GM23248 (cell line): ENCODE measurements at regions not wholly inside any gene's neighbourhood (a gene's known extent, or its start where the extent isn't known, plus 50 kb on each side); places are given as distances from the start of the nearest gene placed in this dataset.

ENCODE experiments used
- DNase-seq: peaks from one replicate; pipeline ENCODE4 v3.0.0-alpha.2; 2015
- H2AFZ ChIP-seq: fragments of 200-600 bp; sonication (generic); 2 replicates; pipeline ENCODE4 v1.6.1; 2016; ENCODE audit warnings: antibody characterized with exemption
- H3F3A ChIP-seq: fragments of 200-600 bp; sonication (generic); 2 replicates; pipeline ENCODE4 v1.6.1; 2016; ENCODE audit warnings: mild to moderate bottlenecking, antibody characterized with exemption, mixed run types; ENCODE audit not compliant: insufficient read depth
- H3K27ac ChIP-seq: fragments of 200-600 bp; sonication (generic); 2 replicates; pipeline ENCODE4 v1.5.1; 2016; ENCODE audit warnings: mild to moderate bottlenecking
- H3K27me3 ChIP-seq: fragments of 200-600 bp; sonication (generic); replicated peaks from 2 replicates; pipeline ENCODE4 v1.6.1; 2016; ENCODE audit warnings: mild to moderate bottlenecking; ENCODE audit not compliant: insufficient read depth
- H3K36me3 ChIP-seq: fragments of 200-600 bp; sonication (generic); 2 replicates; pipeline ENCODE4 v1.6.1; 2016; ENCODE audit warnings: low read depth, mild to moderate bottlenecking
- H3K4me1 ChIP-seq: fragments of 200-600 bp; sonication (generic); 2 replicates; pipeline ENCODE4 v1.6.1; 2016; ENCODE audit warnings: mild to moderate bottlenecking; ENCODE audit not compliant: insufficient read depth
- H3K4me2 ChIP-seq: fragments of 200-600 bp; sonication (generic); one replicate; pipeline ENCODE4 v1.6.1; 2016; ENCODE audit warnings: mild to moderate bottlenecking; ENCODE audit not compliant: unreplicated experiment
- H3K4me3 ChIP-seq: fragments of 200-600 bp; sonication (generic); 2 replicates; pipeline ENCODE4 v1.5.1; 2016; ENCODE audit warnings: mild to moderate bottlenecking
- H3K79me2 ChIP-seq: fragments of 200-600 bp; sonication (generic); 2 replicates; pipeline ENCODE4 v1.6.1; 2016; ENCODE audit warnings: mild to moderate bottlenecking; ENCODE audit not compliant: insufficient read depth
- H3K9ac ChIP-seq: fragments of 200-600 bp; sonication (generic); 2 replicates; pipeline ENCODE4 v1.6.1; 2016; ENCODE audit warnings: mild to moderate bottlenecking
- H3K9me2 ChIP-seq: fragments of 200-600 bp; sonication (generic); 2 replicates; pipeline ENCODE4 v1.6.1; 2016; ENCODE audit warnings: mixed run types, mild to moderate bottlenecking, moderate library complexity; ENCODE audit not compliant: insufficient read depth
- H3K9me3 ChIP-seq: fragments of 200-600 bp; sonication (generic); one replicate; pipeline ENCODE4 v1.6.1; 2017; ENCODE audit warnings: low read depth
- H4K20me1 ChIP-seq: fragments of 200-600 bp; sonication (generic); 2 replicates; pipeline ENCODE4 v1.6.0; 2016; ENCODE audit not compliant: insufficient read depth
- EZH2 ChIP-seq: fragments of 200-600 bp; sonication (generic); IDR thresholded peaks from 2 replicates; pipeline ENCODE4 v1.6.1; 2018; ENCODE audit warnings: antibody characterized with exemption, mild to moderate bottlenecking; ENCODE audit not compliant: insufficient read depth, poor library complexity, severe bottlenecking
- EZH2phosphoT487 ChIP-seq: fragments of 200-600 bp; sonication (generic); IDR thresholded peaks from 2 replicates; pipeline ENCODE4 v1.6.1; 2018; ENCODE audit warnings: antibody characterized with exemption, moderate library complexity, mild to moderate bottlenecking, low read depth; ENCODE audit not compliant: insufficient read depth
- WGBS, 2 experiments: methylation state at CpG; one replicate each; pipeline ENCODE4 v1.1.6; 2015 to 2017; ENCODE audit warnings: low lambda C conversion rate in 2 of 2, low coverage in 1 of 2; ENCODE audit errors: missing lambda C conversion rate in 2 of 2; 5-methylcytosine and 5-hydroxymethylcytosine counted together
- in situ Hi-C: fragments of 300-500 bp; cut with MboI; formaldehyde crosslinking; loops from 2 replicates; pipeline ENCODE4 v1.15.0; 2020

- in situ Hi-C loops, result loop anchor here (25.0 kb wide), 1 partner anchor 602 kb away; no protein-coding TSS in a partner anchor
- H3K4me3 ChIP-seq, result no peak overlapping the region
- H3K9ac ChIP-seq, result no peak overlapping the region
- H3K27ac ChIP-seq, result no peak overlapping the region
- 87% methylated on average over 3 of the region's 3 CpGs for WGBS, 2 experiments
- H4K20me1 ChIP-seq, result no peaks in the 10 kb centered on the region
- no peaks in the 10 kb centered on the region for H3K4me1 ChIP-seq
- no peaks in the 10 kb centered on the region for H3K9me3 ChIP-seq
- H3K4me2 ChIP-seq, result no peak overlapping the region
- no peak for TF ChIP-seq EZH2
- DNase-seq, result no peak
- no peaks in the 10 kb centered on the region for H3F3A ChIP-seq
- no peak overlapping the region for H2AFZ ChIP-seq
- H3K79me2 ChIP-seq, result no peaks in the 10 kb centered on the region
- no peaks in the 10 kb centered on the region for H3K36me3 ChIP-seq
- H3K9me2 ChIP-seq, result no peaks in the 10 kb centered on the region
- H3K27me3 ChIP-seq, result no peaks in the 10 kb centered on the region
Observed at GRCh38 chr5:67660149-67660548, 463.6 kb upstream of the CD180 start.

- no peaks in the 10 kb centered on the region for H3K36me3 ChIP-seq
- H3K27ac ChIP-seq, result no peak overlapping the region
- H3K4me1 ChIP-seq, result no peaks in the 10 kb centered on the region
- no peak overlapping the region for H3K4me3 ChIP-seq
- no peak for TF ChIP-seq EZH2phosphoT487
- TF ChIP-seq EZH2, result no peak
- no peaks in the 10 kb centered on the region for H3K79me2 ChIP-seq
- H2AFZ ChIP-seq, result no peak overlapping the region
- in situ Hi-C loops, result loop anchor here (25.0 kb wide), 1 partner anchor 603 kb away; no protein-coding TSS in a partner anchor
- H3K9ac ChIP-seq, result no peak overlapping the region
- no peaks in the 10 kb centered on the region for H3F3A ChIP-seq
- no peaks in the 10 kb centered on the region for H3K27me3 ChIP-seq
- H3K9me3 ChIP-seq, result no peaks in the 10 kb centered on the region
- no peak overlapping the region for H3K4me2 ChIP-seq
- DNase-seq, result no peak
- H4K20me1 ChIP-seq, result no peaks in the 10 kb centered on the region
- no peaks in the 10 kb centered on the region for H3K9me2 ChIP-seq
- 45 to 55% methylated on average over 6 of the region's 6 CpGs for WGBS, 2 experiments
Observed at GRCh38 chr5:67659288-67659687, 462.7 kb upstream of the CD180 start.

- no peaks in the 10 kb centered on the region for H3F3A ChIP-seq
- no peaks in the 10 kb centered on the region for H3K9me3 ChIP-seq
- H2AFZ ChIP-seq, result no peak overlapping the region
- no peaks in the 10 kb centered on the region for H3K9me2 ChIP-seq
- H4K20me1 ChIP-seq, result no peaks in the 10 kb centered on the region
- WGBS, 2 experiments, result 63 to 70% methylated on average over 5 of the region's 5 CpGs
- no peak for DNase-seq
- H3K4me3 ChIP-seq, result no peak overlapping the region
- H3K4me1 ChIP-seq, result no peaks in the 10 kb centered on the region
- TF ChIP-seq EZH2phosphoT487 (no peak), EZH2 (no peak)
- H3K27me3 ChIP-seq, result no peaks in the 10 kb centered on the region
- no peaks in the 10 kb centered on the region for H3K36me3 ChIP-seq
- no peak overlapping the region for H3K4me2 ChIP-seq
- H3K9ac ChIP-seq, result no peak overlapping the region
- in situ Hi-C loops, result loop anchor here (25.0 kb wide), 1 partner anchor 605 kb away; no protein-coding TSS in a partner anchor
- no peaks in the 10 kb centered on the region for H3K79me2 ChIP-seq
- H3K27ac ChIP-seq, result no peak overlapping the region
Observed at GRCh38 chr5:67657055-67657454, 460.5 kb upstream of the CD180 start.

GRCh38 chr5:67652201-67652600, 455.6 kb upstream of the CD180 start:
- Histone ChIP-seq H3K4me2 (no peak overlapping the region), H4K20me1 (no peaks in the 10 kb centered on the region), H3K36me3 (no peaks in the 10 kb centered on the region), H3K27ac (no peak overlapping the region), H2AFZ (no peak overlapping the region), H3K4me3 (no peak overlapping the region), H3K4me1 (peaks cover 14% of the 10 kb centered on the region), H3K9me2 (no peaks in the 10 kb centered on the region), H3K79me2 (no peaks in the 10 kb centered on the region), H3K27me3 (no peaks in the 10 kb centered on the region), H3F3A (peaks cover 13% of the 10 kb centered on the region; the same call in 1 of the 2 replicates), H3K9ac (no peak overlapping the region), H3K9me3 (no peaks in the 10 kb centered on the region)
- no peak for DNase-seq
- WGBS, 2 experiments, result 91 to 92% methylated on average over 1 of the region's 1 CpG
- in situ Hi-C loops, result loop anchor here (25.0 kb wide), 1 partner anchor 610 kb away; no protein-coding TSS in a partner anchor
- TF ChIP-seq EZH2, result no peak
- TF ChIP-seq EZH2phosphoT487, result no peak

- Histone ChIP-seq H3K9me2 (no peaks in the 10 kb centered on the region), H3K4me2 (no peak overlapping the region), H3K9ac (no peak overlapping the region), H4K20me1 (no peaks in the 10 kb centered on the region), H3K27ac (no peak overlapping the region), H3K27me3 (no peaks in the 10 kb centered on the region), H3K36me3 (no peaks in the 10 kb centered on the region), H3K4me3 (no peak overlapping the region), H2AFZ (no peak overlapping the region), H3K4me1 (peaks cover 23% of the 10 kb centered on the region), H3F3A (peaks cover 22% of the 10 kb centered on the region; the same call in 1 of the 2 replicates), H3K9me3 (no peaks in the 10 kb centered on the region), H3K79me2 (no peaks in the 10 kb centered on the region)
- DNase-seq, result no peak
- WGBS, 2 experiments, result 68 to 78% methylated on average over 1 of the region's 1 CpG
- in situ Hi-C loops, result loop anchor here (25.0 kb wide), 1 partner anchor 611 kb away; no protein-coding TSS in a partner anchor
- TF ChIP-seq EZH2phosphoT487 (no peak), EZH2 (no peak)
Observed at GRCh38 chr5:67651180-67651579, 454.6 kb upstream of the CD180 start.
